Endothelial cell of umbilical vein (primary cell): ENCODE measurements at regions not wholly inside any gene's neighbourhood (a gene's known extent, or its start where the extent isn't known, plus 50 kb on each side); places are given as distances from the start of the nearest gene placed in this dataset.

ENCODE experiments used
- POLR2A ChIP-seq: IDR thresholded peaks from 2 replicates; pipeline ENCODE4 v1.6.1; 2012; ENCODE audit warnings: low read depth, mild to moderate bottlenecking, control low read depth, low read length
- TF ChIP-seq, protein P1 (sequence below), 2 donors: IDR thresholded peaks; 1 replicate in 1 of 2; 2 replicates in 1 of 2; pipeline ENCODE4 v1.5.1; 2011; ENCODE audit warnings: low read length in 2 of 2, mild to moderate bottlenecking in 2 of 2, moderate library complexity in 2 of 2, control low read depth in 1 of 2, inconsistent platforms in 1 of 2, low read depth in 1 of 2; ENCODE audit not compliant: insufficient read depth in 1 of 2; ENCODE audit errors: extremely low read depth in 1 of 2

DNA sequence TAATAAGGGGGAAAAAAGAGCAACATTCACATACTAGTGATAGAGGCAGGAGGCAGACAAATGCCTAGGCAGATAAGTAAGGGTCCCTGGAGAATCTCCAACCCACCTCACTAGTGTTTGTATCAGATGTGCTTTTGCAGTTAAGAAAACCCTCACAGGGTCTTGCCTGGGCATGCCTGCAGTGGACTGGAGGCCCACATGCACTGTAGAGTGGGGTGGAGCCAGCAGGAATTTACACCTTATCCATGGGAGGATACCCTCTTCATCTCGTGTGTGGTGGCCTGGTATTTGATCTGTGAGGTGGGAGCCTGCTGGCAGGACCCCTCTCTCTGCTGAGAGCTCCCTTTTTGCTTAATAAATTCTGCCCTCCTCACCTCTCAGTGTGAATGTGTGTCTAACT is 238.0 kb upstream of the SLC16A7 start:
- no peak for TF ChIP-seq POLR2A
- TF ChIP-seq, protein P1, sequence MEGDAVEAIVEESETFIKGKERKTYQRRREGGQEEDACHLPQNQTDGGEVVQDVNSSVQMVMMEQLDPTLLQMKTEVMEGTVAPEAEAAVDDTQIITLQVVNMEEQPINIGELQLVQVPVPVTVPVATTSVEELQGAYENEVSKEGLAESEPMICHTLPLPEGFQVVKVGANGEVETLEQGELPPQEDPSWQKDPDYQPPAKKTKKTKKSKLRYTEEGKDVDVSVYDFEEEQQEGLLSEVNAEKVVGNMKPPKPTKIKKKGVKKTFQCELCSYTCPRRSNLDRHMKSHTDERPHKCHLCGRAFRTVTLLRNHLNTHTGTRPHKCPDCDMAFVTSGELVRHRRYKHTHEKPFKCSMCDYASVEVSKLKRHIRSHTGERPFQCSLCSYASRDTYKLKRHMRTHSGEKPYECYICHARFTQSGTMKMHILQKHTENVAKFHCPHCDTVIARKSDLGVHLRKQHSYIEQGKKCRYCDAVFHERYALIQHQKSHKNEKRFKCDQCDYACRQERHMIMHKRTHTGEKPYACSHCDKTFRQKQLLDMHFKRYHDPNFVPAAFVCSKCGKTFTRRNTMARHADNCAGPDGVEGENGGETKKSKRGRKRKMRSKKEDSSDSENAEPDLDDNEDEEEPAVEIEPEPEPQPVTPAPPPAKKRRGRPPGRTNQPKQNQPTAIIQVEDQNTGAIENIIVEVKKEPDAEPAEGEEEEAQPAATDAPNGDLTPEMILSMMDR (IDR thresholded peaks at IDR 0.05; ENCODE audit: extremely low read depth in 1 of 2, insufficient read depth in 1 of 2, low read depth in 1 of 2, low read length in 2 of 2), result no peak
